ENCODE measurements at regions not wholly inside any gene's neighbourhood (a gene's known extent, or its start where the extent isn't known, plus 50 kb on each side); places are given as distances from the start of the nearest gene placed in this dataset.
"Not testable (repeated sequence)": the region's sequence is repeated elsewhere in the genome, so short reads cannot be mapped to it uniquely, and the experiment has no call there.

- no peak overlapping the region for H3K27ac ChIP-seq (ENCODE audit: insufficient read depth, low read length)
- H3K36me3 ChIP-seq (ENCODE audit: control insufficient read depth, insufficient read depth, low read length): no peaks in the 10 kb centered on the region
- H3K27me3 ChIP-seq (ENCODE audit: control insufficient read depth, insufficient read depth, low read length): no peaks in the 10 kb centered on the region
- DNase-seq (ENCODE audit: low read depth in 2 of 2): no peak
- H3K9me3 ChIP-seq (ENCODE audit: control insufficient read depth, insufficient read depth, low read depth, low read length): no peaks in the 10 kb centered on the region
- H3K4me3 ChIP-seq (replicated peaks in 1 of 4; ENCODE audit: control extremely low read depth in 1 of 4, insufficient read depth in 1 of 4, low read depth in 3 of 4, low read length in 4 of 4): no peak overlapping the region
- H3K4me1 ChIP-seq (ENCODE audit: control insufficient read depth, extremely low read depth, insufficient read depth, low read length): no peaks in the 10 kb centered on the region
- H3K9ac ChIP-seq (ENCODE audit: insufficient read depth, low read length): no peak overlapping the region
- H3K4me2 ChIP-seq (ENCODE audit: extremely low read depth, insufficient read depth, low read length): no peak overlapping the region
- no peaks in the 10 kb centered on the region for H4K20me1 ChIP-seq (ENCODE audit: control insufficient read depth, extremely low read depth, insufficient read depth, low read length)
- H2AFZ ChIP-seq (ENCODE audit: low read length): no peak overlapping the region
- H3K79me2 ChIP-seq (ENCODE audit: control insufficient read depth, insufficient read depth, low read length): no peaks in the 10 kb centered on the region
- no peak for TF ChIP-seq CTCF (conservative IDR thresholded peaks at IDR 0.05 in 1 of 2, IDR thresholded peaks at IDR 0.05 in 1 of 2; ENCODE audit: low read depth in 1 of 2, low read length in 2 of 2)
- no peak for TF ChIP-seq EZH2 (IDR thresholded peaks at IDR 0.05; ENCODE audit: low read length, missing control alignments)
Observed at GRCh38 chr10:85408388-85408787, 958.2 kb downstream of the GRID1 start.

- H3K4me2 ChIP-seq (ENCODE audit: extremely low read depth, insufficient read depth, low read length); H3K4me3 ChIP-seq (replicated peaks in 1 of 4; ENCODE audit: control extremely low read depth in 1 of 4, insufficient read depth in 1 of 4, low read depth in 3 of 4, low read length in 4 of 4); H4K20me1 ChIP-seq (ENCODE audit: control insufficient read depth, extremely low read depth, insufficient read depth, low read length); H3K27ac ChIP-seq (ENCODE audit: insufficient read depth, low read length); H3K4me1 ChIP-seq (ENCODE audit: control insufficient read depth, extremely low read depth, insufficient read depth, low read length); H3K9me3 ChIP-seq (ENCODE audit: control insufficient read depth, insufficient read depth, low read depth, low read length); H3K27me3 ChIP-seq (ENCODE audit: control insufficient read depth, insufficient read depth, low read length); H3K79me2 ChIP-seq (ENCODE audit: control insufficient read depth, insufficient read depth, low read length); H3K36me3 ChIP-seq (ENCODE audit: control insufficient read depth, insufficient read depth, low read length); DNase-seq (ENCODE audit: low read depth in 2 of 2); H3K9ac ChIP-seq (ENCODE audit: insufficient read depth, low read length); H2AFZ ChIP-seq (ENCODE audit: low read length): not testable (repeated sequence)
Observed at GRCh38 chr10:85410586-85410985, 956.0 kb downstream of the GRID1 start.

GRCh38 chr10:85413570-85413969 lies 953.0 kb downstream of the GRID1 start:
- H2AFZ ChIP-seq (ENCODE audit: low read length): no peak overlapping the region
- no peak overlapping the region for H3K27ac ChIP-seq (ENCODE audit: insufficient read depth, low read length)
- H4K20me1 ChIP-seq (ENCODE audit: control insufficient read depth, extremely low read depth, insufficient read depth, low read length): no peaks in the 10 kb centered on the region
- DNase-seq (ENCODE audit: low read depth in 2 of 2): no peak
- H3K9ac ChIP-seq (ENCODE audit: insufficient read depth, low read length): no peak overlapping the region
- no peak overlapping the region for H3K4me3 ChIP-seq (replicated peaks in 1 of 4; ENCODE audit: control extremely low read depth in 1 of 4, insufficient read depth in 1 of 4, low read depth in 3 of 4, low read length in 4 of 4)
- H3K27me3 ChIP-seq (ENCODE audit: control insufficient read depth, insufficient read depth, low read length): no peaks in the 10 kb centered on the region
- no peaks in the 10 kb centered on the region for H3K36me3 ChIP-seq (ENCODE audit: control insufficient read depth, insufficient read depth, low read length)
- H3K4me2 ChIP-seq (ENCODE audit: extremely low read depth, insufficient read depth, low read length): no peak overlapping the region
- no peaks in the 10 kb centered on the region for H3K9me3 ChIP-seq (ENCODE audit: control insufficient read depth, insufficient read depth, low read depth, low read length)
- H3K79me2 ChIP-seq (ENCODE audit: control insufficient read depth, insufficient read depth, low read length): no peaks in the 10 kb centered on the region
- TF ChIP-seq EZH2 (IDR thresholded peaks at IDR 0.05; ENCODE audit: low read length, missing control alignments) (no peak), CTCF (conservative IDR thresholded peaks at IDR 0.05 in 1 of 2, IDR thresholded peaks at IDR 0.05 in 1 of 2; ENCODE audit: low read depth in 1 of 2, low read length in 2 of 2) (no peak)
- H3K4me1 ChIP-seq (ENCODE audit: control insufficient read depth, extremely low read depth, insufficient read depth, low read length): no peaks in the 10 kb centered on the region

Data from fibroblast of lung (primary cell).